Astrocyte (in vitro differentiated cells and primary cell): ENCODE measurements at regions not wholly inside any gene's neighbourhood (a gene's known extent, or its start where the extent isn't known, plus 50 kb on each side); places are given as distances from the start of the nearest gene placed in this dataset.

Experiments used
- CTCF ChIP-seq: IDR thresholded peaks from 2 replicates; pipeline ENCODE4 v1.5.1; 2011; ENCODE audit warnings: low read depth, mild to moderate bottlenecking, inconsistent platforms, low read length, moderate library complexity; ENCODE audit not compliant: insufficient read depth
- EZH2 ChIP-seq: IDR thresholded peaks from 2 replicates; pipeline ENCODE4 v1.6.1; 2012; ENCODE audit warnings: mild to moderate bottlenecking, low read length, inconsistent platforms; ENCODE audit not compliant: insufficient read depth

- TF ChIP-seq CTCF, result no peak
- no peak for TF ChIP-seq EZH2
Observed at GRCh38 chr22:22404598-22405284, 103.8 kb downstream of the ZNF280B start.
